ENCODE measurements at regions not wholly inside any gene's neighbourhood (a gene's known extent, or its start where the extent isn't known, plus 50 kb on each side); places are given as distances from the start of the nearest gene placed in this dataset.

DNA sequence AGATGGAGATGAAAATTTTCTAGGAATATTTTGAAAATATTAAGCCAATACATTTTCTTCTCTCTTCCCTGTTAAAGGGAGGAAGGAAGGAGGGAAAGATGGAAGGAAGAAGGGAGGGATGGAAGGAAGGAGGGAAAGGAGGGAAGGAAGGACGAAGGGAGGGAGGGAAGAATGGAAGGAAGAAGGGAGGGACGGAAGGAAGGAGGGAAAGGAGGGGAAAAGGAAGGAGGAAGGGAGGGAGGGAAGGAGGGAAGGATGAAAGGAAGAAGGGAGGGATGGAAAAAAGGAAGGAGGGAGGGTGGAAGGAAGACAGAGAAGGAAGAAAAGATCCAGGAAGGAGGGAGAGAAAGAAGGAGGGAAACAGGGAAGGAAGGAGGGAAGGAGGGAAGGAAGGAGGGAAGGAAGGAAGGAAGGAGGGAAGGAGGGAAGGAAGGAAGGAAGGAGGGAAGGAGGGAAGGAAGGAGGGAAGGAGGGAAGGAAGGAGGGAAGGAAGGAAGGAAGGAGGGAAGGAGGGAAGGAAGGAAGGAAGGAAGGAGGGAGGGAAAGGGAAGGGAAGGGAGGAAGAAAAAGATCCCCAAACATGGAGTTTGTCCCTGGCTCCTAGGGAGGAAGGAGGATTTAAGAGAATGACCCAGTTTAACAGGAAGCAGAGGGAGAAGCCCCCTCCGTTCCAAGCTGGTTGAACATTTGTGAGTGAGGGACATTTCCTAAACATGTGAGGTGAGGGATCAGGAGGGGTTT is 70.3 kb upstream of the NEURL1B start:
- DNase-seq (ENCODE audit: low spot score), result no peak
- no peak for ATAC-seq

DNA sequence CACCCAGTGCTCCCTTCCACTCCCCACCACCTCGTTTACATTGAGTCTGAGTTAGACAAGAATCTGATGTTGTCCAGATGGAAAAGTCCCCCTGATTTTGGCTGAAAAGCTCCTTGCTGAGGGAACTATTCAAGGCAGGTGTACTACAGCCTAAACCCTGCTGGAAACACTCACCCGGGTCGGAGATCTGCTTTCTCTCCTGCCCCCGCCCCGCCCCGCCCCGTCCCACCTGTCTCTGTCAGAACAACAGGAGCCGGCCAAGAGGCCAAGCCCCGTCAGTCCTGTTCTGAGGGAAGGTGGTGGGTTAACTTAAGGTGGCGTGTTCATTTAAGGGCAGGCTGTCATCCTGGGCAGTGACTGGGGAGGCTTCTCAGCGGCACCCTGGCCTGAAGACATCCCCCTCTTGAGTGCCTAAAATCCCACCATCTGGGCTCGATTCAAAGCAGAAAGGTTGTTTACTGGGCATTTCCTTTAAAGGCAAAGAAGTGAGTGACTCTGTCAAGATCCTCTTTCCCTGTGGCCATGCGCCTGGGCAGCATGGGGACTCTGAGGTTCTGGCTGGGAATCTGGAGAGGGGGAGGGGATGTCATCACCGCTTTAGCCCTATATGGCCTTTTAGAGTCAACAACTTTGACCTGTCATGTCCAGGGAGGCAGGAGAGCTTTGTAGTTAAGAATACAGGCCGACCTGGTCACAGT is 71.1 kb upstream of the NEURL1B start:
- ATAC-seq (no peak), DNase-seq (ENCODE audit: low spot score) (no peak)

DNA sequence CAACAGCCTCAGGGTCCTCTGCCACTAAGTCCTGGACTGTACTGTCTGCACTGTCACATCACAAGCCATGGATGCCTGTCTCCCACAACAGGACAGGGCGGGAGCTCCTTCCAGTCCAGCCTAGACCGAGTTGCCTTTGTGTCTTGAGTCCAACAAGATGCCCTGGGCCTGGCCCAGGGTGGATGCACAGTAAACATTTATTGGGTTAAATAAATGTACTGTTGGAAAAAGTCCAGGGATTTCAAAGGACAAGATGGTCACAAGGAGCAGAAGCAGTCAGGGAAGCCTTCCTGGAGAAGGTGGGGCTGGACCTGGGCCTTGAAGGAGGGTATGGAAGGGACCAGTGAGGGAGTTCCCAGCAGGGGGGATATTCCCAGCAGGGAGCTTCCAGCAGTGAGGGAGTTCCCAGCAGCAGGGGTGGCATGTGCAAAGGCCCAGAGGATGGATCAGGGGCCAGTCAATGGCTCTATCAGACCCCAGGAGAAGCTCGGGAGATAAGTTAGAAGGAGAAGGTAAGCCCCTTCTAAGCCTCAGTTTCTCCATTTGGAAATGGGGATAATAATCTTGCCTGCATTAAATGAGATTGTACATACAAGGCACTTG is 72.7 kb upstream of the NEURL1B start:
- DNase-seq (ENCODE audit: low spot score) (no peak), ATAC-seq (no peak)

DNA sequence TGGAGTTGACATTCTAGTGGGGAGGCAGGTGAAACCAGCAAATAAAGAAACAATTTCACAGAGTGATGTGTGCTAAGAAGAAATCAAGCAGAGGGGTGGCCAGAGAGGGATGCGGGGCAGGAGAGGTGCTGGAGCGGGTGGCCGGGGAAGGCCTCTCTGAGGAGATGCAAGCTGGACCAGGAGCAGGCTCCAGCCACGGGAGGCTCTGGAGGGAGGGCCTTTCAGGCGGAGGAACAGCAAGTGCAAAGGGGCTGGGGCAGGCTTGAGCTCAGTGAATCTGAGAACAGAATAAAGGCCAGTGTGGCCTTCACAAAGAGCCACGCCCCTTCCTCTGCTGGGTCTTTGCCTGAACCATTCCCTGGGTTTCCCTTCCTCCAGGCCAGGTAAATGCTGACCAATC is 73.2 kb upstream of the NEURL1B start:
- ATAC-seq (no peak), DNase-seq (ENCODE audit: low spot score) (no peak)

DNA sequence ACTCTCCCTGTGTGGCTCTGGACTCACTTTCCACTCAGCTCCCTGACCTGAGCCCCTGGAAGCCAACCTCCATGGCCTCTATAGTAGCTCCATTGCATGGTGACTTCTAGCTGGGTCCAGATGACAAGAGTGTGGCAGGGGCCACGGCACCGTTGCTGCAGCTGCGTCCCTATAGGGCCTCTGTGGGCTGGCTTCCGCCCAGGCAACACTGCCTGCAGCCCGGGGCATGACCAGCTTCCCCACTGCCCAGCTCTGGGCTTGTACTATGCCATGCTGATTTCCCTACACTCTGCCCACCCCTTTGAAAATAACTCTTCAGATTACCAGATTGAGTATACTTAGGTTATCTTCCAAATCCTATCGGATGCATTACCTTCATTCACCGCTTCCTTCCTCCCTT is 73.8 kb upstream of the NEURL1B start:
- ATAC-seq (no peak), DNase-seq (ENCODE audit: low spot score) (no peak)

DNA sequence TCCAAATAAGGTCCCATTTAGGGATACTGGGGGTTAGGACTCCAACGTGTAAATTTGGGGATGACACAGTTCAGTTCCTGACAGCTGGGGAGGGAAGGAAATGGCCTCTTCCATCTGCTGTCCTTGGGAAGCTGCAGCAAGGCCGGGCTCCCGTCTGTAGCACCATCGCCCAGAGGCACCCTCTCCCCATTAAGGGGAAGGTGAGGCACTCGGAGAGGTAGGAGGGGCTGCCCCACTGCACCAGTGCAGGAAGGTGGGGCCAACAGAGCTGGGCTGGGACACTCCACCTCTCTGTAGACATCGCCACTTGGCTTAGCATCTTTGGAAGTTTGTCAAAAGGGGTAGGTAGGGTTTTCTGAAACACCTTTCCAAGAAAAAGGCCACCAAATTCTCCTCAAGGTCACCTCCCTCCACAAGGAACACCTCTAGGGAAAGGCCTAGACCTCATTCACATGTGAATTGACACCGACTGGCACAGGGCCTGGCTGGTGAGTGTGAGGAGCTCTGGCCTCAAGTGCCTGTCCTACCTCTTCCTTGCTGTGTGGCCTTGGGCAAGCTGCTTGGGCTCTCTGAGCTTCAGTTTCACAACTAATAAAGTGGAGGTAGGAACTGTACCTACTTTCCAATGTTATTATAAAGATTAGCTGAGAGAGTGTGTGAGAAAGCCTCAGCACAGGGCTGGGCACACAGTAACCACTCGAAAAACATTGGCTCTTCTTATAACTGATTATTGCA is 75.0 kb upstream of the NEURL1B start:
- no peak for ATAC-seq
- no peak for DNase-seq (ENCODE audit: low spot score)

DNA sequence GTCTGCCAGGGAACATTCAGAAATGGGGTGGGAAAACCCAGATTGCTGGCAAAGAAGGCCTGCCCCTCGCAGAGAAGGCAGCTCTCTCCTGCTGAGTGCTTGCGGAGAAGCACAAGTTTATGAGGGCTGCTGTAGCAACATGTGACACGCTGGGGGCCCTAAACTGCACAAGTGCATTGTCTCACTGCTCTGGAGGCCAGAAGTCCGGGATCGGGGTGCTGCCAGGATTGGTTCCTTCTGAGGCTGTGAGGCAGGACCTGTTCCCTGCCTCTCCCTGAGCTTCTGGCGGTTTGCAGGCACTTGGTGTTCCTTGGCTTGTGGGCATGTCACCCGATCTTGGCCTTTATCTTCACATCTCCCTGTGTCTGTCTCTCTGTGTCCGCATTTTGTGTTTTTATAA is 75.6 kb upstream of the NEURL1B start:
- no peak for ATAC-seq
- DNase-seq (ENCODE audit: low spot score), result no peak

DNA sequence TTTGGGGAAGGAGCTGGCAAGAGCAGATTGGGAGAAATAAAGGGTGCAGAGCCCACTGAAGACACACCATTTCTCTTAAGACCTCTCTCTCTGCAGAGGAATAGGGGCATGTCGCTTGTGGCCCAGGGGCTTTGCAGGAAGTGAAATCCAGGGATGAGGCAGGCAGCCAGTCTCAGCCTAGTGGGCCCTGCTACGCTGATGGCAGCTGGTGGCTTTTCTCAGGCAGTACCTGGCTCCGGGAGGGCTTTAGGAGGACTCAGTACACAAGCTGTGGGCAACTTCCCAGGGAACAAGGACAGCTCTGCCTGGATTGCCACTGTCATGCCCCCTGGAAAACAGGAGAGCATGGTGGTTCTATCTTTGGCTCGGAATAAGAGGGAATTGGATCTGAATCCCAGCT is 76.2 kb upstream of the NEURL1B start:
- no peak for ATAC-seq
- DNase-seq (ENCODE audit: low spot score), result no peak

DNA sequence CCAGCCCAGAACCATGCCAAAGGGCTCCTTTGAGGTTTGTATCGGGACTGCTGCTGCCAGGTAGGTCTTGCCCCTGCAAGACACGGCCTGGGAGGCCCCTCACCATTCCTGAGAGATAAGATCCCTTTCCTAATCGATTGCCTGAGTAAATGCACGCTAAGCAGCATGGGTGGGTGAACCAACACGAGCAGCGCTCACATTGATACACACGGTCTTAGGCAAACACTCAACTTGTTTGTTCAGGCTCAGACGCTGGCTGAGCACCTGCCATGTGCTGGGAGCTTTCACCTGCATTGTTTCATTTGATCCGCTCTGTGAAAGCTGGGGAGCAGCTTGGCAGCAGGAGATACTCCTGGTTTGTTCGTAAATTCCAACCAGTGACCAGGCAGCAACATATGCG is 76.9 kb upstream of the NEURL1B start:
- DNase-seq (ENCODE audit: low spot score) (no peak), ATAC-seq (peak; percentile 93)

DNA sequence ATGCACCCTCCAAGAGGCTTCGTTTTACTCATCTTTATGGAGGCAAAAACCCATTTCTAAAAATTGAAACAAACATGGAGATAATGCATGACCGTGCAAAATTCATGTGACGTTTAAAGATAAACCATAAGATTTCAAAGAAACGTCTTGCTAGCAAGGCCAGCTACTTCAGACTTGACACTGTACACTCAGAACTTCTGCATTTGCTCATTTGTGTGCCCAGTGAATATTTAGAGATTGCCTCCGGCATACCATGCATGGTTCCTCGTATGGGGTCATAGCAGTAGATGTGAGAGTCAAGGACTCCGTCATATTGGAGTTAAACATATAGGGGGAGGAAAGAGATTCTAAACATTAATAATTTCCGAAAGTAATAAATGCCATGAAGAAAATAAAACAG is 78.6 kb upstream of the NEURL1B start:
- no peak for DNase-seq (ENCODE audit: low spot score)
- no peak for ATAC-seq

DNA sequence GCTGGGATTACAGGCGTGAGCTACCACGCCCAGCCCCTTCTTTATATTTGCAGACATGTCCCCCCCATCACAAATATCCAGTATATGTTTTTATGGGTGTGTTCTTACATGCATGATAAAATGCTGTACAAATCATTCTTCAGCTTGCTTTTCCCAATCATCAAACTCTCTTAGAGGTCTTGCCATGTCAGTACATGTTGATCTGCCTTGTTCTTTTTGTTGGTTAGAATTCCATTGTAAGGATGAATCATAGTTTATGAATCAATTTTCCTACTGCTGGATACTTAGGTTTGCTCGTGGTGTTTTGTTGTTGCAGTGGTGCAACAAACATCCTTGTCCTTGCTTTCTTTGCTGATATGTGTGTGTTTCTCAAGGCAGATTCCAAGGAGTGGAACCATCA is 79.9 kb upstream of the NEURL1B start:
- no peak for DNase-seq (ENCODE audit: low spot score)

DNA sequence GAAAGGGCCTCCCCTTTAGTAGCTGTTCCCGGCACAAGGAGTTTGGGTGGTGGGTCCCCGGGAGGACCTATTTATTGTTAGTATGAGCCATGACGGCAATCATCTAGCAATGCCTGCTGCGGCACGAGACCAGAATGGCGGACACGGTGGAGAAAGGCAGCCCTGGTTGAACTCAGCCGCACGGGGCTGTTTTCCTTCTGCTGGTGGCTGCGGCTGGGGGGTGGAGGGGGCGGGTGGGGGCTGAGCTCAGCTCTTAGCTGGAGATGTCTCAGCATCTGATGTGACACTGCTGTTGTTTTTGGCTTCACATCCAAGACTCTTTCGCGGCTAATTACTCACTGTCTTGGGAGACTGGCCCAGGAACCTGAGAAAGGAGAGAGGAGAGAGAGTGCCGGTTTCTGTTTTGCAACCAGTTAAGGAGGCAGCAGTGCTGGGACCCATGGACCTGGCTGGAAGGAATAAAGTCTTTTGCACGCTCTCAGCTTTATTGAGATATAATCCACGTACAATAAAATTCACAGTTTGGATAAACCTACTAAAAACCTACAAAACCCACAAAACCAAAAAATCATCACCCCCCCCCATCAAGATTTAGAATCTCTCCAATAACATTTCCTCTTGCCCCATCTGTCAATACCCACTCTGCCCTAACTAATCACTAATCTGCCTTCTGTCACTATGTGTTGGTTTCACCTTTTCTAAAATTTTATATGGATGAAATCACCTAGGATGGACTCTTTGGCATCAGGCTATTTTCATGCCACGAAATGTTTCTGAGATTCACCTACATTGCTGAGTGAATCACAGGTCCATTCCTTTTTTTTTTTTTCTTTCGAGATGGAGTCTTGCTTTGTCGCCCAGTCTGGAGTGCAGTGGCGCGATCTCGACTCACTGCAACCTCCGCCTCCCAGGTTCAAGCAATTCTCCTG is 81.8 kb upstream of the NEURL1B start:
- ATAC-seq (peak; percentile 7), DNase-seq (ENCODE audit: low spot score) (no peak)

More for the DNA sequence above, 79.9 kb upstream of the NEURL1B start:
- no peak for ATAC-seq

DNA sequence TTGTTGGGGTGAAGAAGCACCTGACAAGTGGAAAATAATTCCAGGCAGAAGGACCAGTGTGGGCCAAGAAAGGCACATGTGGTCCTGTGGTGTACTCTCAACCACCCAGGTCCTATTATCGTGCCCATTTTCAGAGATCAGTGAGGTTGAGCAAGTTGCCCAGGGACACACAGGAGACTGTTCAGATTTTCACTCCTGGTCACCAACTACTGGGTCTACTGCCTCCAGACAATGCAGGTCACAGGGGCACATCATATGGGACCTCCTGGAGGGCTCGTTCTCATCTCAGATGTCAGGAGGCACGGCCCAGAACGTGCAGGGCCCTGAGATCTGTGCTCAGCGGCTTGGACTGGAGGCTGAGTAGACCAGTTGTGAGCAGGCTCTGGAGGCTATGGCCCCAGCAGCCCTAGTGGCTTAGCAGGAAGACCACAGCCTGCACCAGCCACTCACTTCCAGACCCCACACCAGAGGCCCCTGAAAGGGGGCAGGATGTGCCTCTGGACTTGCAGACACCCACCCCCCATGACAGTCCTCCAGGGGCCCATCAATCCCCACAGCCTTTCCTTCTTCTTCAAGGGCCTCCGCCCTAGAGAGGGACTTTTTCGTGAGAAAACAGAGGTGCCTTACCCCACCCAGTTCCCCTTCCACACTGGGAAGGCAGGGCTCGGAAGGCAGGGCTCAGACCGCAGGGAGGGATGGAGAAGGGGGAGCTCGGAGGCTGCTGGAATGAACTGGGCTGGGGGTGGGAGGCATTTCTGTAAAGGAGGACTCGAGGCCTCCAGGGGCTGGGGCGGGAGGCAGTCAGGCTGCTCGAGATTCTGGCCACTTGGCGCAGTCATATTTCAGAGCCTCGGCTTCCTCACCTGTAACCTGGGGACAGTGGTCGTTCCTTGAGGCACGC is 82.7 kb upstream of the NEURL1B start:
- DNase-seq (ENCODE audit: low spot score), result no peak
- no peak for ATAC-seq

DNA sequence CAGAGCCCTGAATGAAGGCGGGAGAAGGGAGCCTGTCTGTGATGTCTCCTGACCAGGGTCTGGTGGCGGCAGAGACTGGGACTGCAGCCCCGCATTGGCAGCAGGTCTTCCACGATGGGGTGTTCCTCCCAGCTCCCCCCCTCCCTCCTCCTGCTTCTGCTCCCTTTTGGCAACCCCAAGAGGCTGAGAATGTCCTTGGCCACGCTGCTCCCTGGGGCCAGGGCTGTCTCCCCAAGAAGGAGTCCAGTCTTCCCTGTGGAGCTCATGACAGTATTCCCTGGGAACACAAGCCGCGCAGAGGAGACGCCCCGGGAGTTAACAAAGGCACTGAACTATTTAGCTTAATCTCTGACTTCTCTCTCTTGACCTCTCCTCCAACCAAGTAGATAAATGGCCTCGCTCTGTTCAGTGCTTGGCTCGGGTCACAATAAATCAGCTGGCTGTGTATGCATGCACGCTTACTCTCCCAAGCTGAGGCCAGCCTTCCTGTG is 84.0 kb upstream of the NEURL1B start:
- ATAC-seq, result peak; percentile 78
- DNase-seq (ENCODE audit: low spot score), result peak; percentile 52

DNA sequence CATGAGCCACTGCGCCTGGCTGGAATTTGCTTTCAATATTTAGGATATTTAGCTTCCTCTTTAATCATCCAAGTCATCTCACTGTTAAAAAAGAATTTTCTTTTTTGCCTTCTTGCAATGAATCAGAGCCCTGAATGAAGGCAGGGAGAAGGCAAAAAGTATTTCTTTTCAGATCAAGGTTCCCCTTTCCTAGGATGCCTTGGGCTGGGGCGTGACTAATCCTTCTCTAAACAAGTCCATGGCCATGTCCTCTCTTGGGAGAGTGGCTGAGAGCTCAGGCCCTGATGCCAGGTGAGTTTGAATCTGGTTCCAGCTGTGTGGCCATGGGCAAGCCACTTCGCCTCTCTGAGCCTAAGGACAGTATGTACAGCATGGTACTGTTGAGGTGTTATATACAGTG is 84.8 kb upstream of the NEURL1B start:
- ATAC-seq (no peak), DNase-seq (ENCODE audit: low spot score) (no peak)

DNA sequence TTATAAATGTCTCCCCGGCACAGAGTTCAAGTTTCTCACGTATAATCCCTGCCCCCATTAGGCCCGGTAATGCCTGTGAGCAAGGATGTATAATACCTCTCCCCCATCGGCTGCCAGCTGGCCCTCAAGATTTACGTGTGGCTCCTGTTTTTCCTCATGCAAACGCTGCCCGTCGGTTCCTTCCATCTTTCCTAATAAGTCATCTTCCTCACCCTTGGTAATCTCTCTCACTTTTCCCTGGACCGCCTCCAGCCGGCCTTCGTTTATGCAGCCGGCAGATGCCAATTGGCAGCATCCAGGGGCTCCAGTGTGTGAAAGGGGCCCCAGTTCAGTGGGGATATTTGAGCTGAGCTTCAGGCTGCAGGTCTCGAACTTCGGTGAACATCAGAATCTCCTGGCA is 86.5 kb upstream of the NEURL1B start:
- DNase-seq (ENCODE audit: low spot score) (no peak), ATAC-seq (no peak)

DNA sequence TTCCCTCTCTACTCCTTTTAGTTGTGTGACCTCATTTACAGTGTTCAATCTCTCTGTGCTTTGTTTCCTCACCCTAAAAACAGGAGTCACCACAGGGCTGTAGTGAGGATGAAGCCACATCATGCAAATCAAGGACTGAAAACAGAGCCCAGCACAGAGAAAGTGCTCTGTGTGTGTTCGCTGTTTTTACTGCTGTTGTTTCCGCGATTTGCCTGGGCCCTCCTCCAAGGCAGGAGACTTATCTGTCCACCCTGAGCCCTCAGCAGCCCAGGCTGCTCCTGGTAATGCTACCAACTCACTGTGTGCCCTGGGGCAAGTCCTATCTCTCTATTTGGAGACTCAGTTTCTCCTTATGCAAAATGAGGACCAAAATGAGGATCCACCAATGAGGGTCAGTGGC is 87.2 kb upstream of the NEURL1B start:
- ATAC-seq (no peak), DNase-seq (ENCODE audit: low spot score) (no peak)

DNA sequence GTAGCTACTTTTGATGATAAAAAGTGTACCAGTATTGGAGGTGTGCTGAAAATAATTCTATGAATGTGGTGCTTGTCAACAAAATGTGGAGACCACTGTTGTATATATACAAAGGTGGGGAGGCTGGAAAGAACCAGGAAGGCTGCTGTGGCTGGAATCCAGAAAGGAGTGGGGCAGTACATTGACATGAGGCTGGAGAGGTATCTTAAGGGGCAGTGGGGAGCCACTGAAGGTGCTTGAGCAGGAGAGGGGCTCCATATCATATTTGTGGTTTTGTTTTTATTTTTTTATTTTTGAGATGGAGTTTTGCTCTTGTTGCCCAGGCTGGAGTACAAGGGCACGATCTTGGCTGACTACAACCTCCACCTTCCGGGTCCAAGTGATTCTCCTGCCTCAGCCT is 87.9 kb upstream of the NEURL1B start:
- no peak for DNase-seq (ENCODE audit: low spot score)
- ATAC-seq, result no peak

DNA sequence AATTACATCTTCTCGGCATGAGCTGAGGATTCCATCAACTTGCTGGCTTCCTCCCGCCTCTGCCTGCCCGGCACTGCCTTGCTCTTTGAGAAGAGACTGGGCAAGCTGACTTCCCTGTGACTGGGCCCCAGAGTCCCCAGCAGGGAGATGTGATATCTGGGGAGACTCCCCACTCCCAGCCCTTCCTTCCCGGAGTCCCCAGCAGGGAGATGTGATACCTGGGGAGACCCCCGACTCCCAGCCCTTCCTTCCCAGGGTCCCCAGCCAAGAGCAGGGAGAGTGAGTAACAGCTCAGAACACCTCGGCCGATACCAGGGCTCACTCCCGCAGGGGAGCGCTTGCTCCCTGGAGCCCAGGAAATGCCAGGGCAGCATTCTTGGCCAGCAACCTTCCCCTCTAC is 90.1 kb upstream of the NEURL1B start:
- DNase-seq (ENCODE audit: low spot score) (no peak), ATAC-seq (no peak)
